Activated CD8-positive, alpha-beta memory T cell treated with anti-CD3 and anti-CD28 coated beads for 48 hours (primary cell): ENCODE measurements at regions not wholly inside any gene's neighbourhood (a gene's known extent, or its start where the extent isn't known, plus 50 kb on each side); places are given as distances from the start of the nearest gene placed in this dataset.

Experiments used
- DNase-seq, 3 experiments: peaks; one replicate each; pipeline ENCODE4 v3.0.0-alpha.2; 2020; ENCODE audit warnings: low read depth in 2 of 3, low spot score in 2 of 3

- DNase-seq = no peak
Observed at GRCh38 chr19:30082611-30083010, 140.6 kb downstream of the URI1 start.

GRCh38 chr19:30083125-30083681, 141.2 kb downstream of the URI1 start:
- no peak for DNase-seq

GRCh38 chr19:30083701-30084156, 141.7 kb downstream of the URI1 start:
- no peak for DNase-seq

GRCh38 chr19:30084390-30084819, 142.4 kb downstream of the URI1 start:
- no peak for DNase-seq

- no peak for DNase-seq
Observed at GRCh38 chr19:30085394-30085793, 143.4 kb downstream of the URI1 start.

- DNase-seq = no peak
Observed at GRCh38 chr19:30086220-30086619, 144.2 kb downstream of the URI1 start.

- no peak for DNase-seq
Observed at GRCh38 chr19:30086916-30087315, 144.9 kb downstream of the URI1 start.

- no peak for DNase-seq
Observed at GRCh38 chr19:30087381-30088138, 145.5 kb downstream of the URI1 start.

GRCh38 chr19:30088567-30088966, 146.5 kb downstream of the URI1 start:
- DNase-seq = no peak

- DNase-seq = no peak
Observed at GRCh38 chr19:30089086-30089665, 147.1 kb downstream of the URI1 start.

GRCh38 chr19:30090476-30090875, 148.4 kb downstream of the URI1 start:
- DNase-seq = no peak

GRCh38 chr19:30090963-30091362, 148.9 kb downstream of the URI1 start:
- DNase-seq = no peak

- DNase-seq = no peak
Observed at GRCh38 chr19:30091456-30091855, 149.4 kb downstream of the URI1 start.

- no peak for DNase-seq
Observed at GRCh38 chr19:30091856-30092255, 149.8 kb downstream of the URI1 start.

GRCh38 chr19:30092721-30093569, 150.9 kb downstream of the URI1 start:
- DNase-seq = no peak

GRCh38 chr19:30093966-30094755, 152.1 kb downstream of the URI1 start:
- no peak for DNase-seq

- DNase-seq = no peak
Observed at GRCh38 chr19:30094756-30095140, 152.7 kb downstream of the URI1 start.

GRCh38 chr19:30095171-30095570, 153.1 kb downstream of the URI1 start:
- no peak for DNase-seq

- DNase-seq = no peak
Observed at GRCh38 chr19:30096596-30097370, 154.7 kb downstream of the URI1 start.

GRCh38 chr19:30097746-30098280, 155.8 kb downstream of the URI1 start:
- no peak for DNase-seq
